Coronary artery (tissue), 2 donors: ENCODE measurements at regions not wholly inside any gene's neighbourhood (a gene's known extent, or its start where the extent isn't known, plus 50 kb on each side); places are given as distances from the start of the nearest gene placed in this dataset.
A peak's percentile ranks its signal among the peaks of the same experiment; 100 is the strongest.

Experiments used
- DNase-seq: peaks from one replicate; pipeline ENCODE4 v3.0.0-alpha.2; 2017; ENCODE audit warnings: low spot score
- H3K27ac ChIP-seq, 2 donors: fragments of 200-600 bp; sonication (generic); one replicate each; pipeline ENCODE4 v1.5.1; 2016 to 2019
- H3K4me3 ChIP-seq: fragments of 200-600 bp; sonication (generic); 2 replicates; pipeline ENCODE4 v1.5.1; 2016; ENCODE audit warnings: mild to moderate bottlenecking, moderate library complexity
- CTCF ChIP-seq: fragments of 200-600 bp; sonication (generic); IDR thresholded peaks from one replicate; pipeline ENCODE4 v1.5.1; 2019; ENCODE audit warnings: antibody characterized with exemption

GRCh38 chr5:68433923-68434879, 218.6 kb downstream of the PIK3R1 start:
- Histone ChIP-seq H3K4me3 (peak overlapping the region; percentile 45), H3K27ac (peak overlapping the region; percentile 74 to 88)
- TF ChIP-seq CTCF: no peak
- peak; percentile 97 for DNase-seq

GRCh38 chr5:68435611-68436010, 220.1 kb downstream of the PIK3R1 start:
- H3K4me3 ChIP-seq: no peak overlapping the region
- no peak for DNase-seq
- peak overlapping the region; percentile 74 to 88 for H3K27ac ChIP-seq

GRCh38 chr5:68436686-68437520, 221.3 kb downstream of the PIK3R1 start:
- DNase-seq: no peak
- TF ChIP-seq CTCF: no peak
- H3K4me3 ChIP-seq: no peak overlapping the region
- no peak overlapping the region for H3K27ac ChIP-seq

More at GRCh38 chr5:68435611-68436010, 220.1 kb downstream of the PIK3R1 start:
- no peak for TF ChIP-seq CTCF

- no peak overlapping the region for H3K27ac ChIP-seq
- TF ChIP-seq CTCF: no peak
Observed at GRCh38 chr5:68438876-68439275, 223.3 kb downstream of the PIK3R1 start.

GRCh38 chr5:68440245-68440644, 224.7 kb downstream of the PIK3R1 start:
- no peak overlapping the region for H3K27ac ChIP-seq
- no peak overlapping the region for H3K4me3 ChIP-seq
- TF ChIP-seq CTCF: no peak
- no peak for DNase-seq

More at GRCh38 chr5:68438876-68439275, 223.3 kb downstream of the PIK3R1 start:
- no peak overlapping the region for H3K4me3 ChIP-seq
- no peak for DNase-seq

- Histone ChIP-seq H3K27ac (no peak overlapping the region), H3K4me3 (no peak overlapping the region)
- no peak for TF ChIP-seq CTCF
- DNase-seq: no peak
Observed at GRCh38 chr5:68440651-68441050, 225.1 kb downstream of the PIK3R1 start.
